ENCODE measurements at regions not wholly inside any gene's neighbourhood (a gene's known extent, or its start where the extent isn't known, plus 50 kb on each side); places are given as distances from the start of the nearest gene placed in this dataset.

- no peak for TF ChIP-seq CTCF (IDR thresholded peaks at IDR 0.05; ENCODE audit: low read depth, low read length, poor library complexity, severe bottlenecking)
- no peak for TF ChIP-seq EZH2phosphoT487 (IDR thresholded peaks at IDR 0.05; ENCODE audit: borderline replicate concordance, low read length)
These were observed 1603.9 kb downstream of the ADGRL3 start for GRCh38 chr4:62804075-62804474.

Data from DOHH2 (cell line).